Bronchial epithelial cell (primary cell): ENCODE measurements at regions not wholly inside any gene's neighbourhood (a gene's known extent, or its start where the extent isn't known, plus 50 kb on each side); places are given as distances from the start of the nearest gene placed in this dataset.
A peak's percentile ranks its signal among the peaks of the same experiment; 100 is the strongest.

Source experiments
- DNase-seq: peaks from one replicate; pipeline ENCODE4 v3.0.0-alpha.2; 2010; ENCODE audit warnings: low read depth
- FAIRE-seq: peaks from 2 replicates; lab custom pipeline; 2011; peaks lifted over from hg19 to GRCh38; lab: Jason Lieb, UNC
- H3K27me3 ChIP-seq: 2 replicates; pipeline ENCODE4 v1.5.1; 2011; ENCODE audit warnings: low read length; ENCODE audit not compliant: control insufficient read depth, insufficient read depth
- H3K36me3 ChIP-seq: 2 replicates; pipeline ENCODE4 v1.5.1; 2011; ENCODE audit warnings: low read length; ENCODE audit not compliant: control insufficient read depth, insufficient read depth
- H3K4me3 ChIP-seq: 2 replicates; pipeline ENCODE4 v1.5.1; 2011; ENCODE audit warnings: mild to moderate bottlenecking, low read depth, low read length, control low read depth
- TF ChIP-seq, protein P1 (sequence below): IDR thresholded peaks from 2 replicates; pipeline ENCODE4 v1.5.1; 2011; ENCODE audit warnings: mild to moderate bottlenecking, moderate library complexity, low read length, control low read depth, inconsistent platforms; ENCODE audit not compliant: insufficient read depth, severe bottlenecking

- Histone ChIP-seq H3K4me3 (no peak overlapping the region), H3K27me3 (no peaks in the 10 kb centered on the region), H3K36me3 (no peaks in the 10 kb centered on the region)
- TF ChIP-seq, protein P1, sequence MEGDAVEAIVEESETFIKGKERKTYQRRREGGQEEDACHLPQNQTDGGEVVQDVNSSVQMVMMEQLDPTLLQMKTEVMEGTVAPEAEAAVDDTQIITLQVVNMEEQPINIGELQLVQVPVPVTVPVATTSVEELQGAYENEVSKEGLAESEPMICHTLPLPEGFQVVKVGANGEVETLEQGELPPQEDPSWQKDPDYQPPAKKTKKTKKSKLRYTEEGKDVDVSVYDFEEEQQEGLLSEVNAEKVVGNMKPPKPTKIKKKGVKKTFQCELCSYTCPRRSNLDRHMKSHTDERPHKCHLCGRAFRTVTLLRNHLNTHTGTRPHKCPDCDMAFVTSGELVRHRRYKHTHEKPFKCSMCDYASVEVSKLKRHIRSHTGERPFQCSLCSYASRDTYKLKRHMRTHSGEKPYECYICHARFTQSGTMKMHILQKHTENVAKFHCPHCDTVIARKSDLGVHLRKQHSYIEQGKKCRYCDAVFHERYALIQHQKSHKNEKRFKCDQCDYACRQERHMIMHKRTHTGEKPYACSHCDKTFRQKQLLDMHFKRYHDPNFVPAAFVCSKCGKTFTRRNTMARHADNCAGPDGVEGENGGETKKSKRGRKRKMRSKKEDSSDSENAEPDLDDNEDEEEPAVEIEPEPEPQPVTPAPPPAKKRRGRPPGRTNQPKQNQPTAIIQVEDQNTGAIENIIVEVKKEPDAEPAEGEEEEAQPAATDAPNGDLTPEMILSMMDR: no peak
- DNase-seq: peak; percentile 83
- peak; percentile 95 for FAIRE-seq
Observed at GRCh38 chr10:10831085-10831484, 186.6 kb upstream of the CELF2 start.

- FAIRE-seq (no peak), DNase-seq (no peak)
- Histone ChIP-seq H3K27me3 (no peaks in the 10 kb centered on the region), H3K4me3 (no peak overlapping the region), H3K36me3 (no peaks in the 10 kb centered on the region)
- TF ChIP-seq, protein P1: no peak
Observed at GRCh38 chr10:10833955-10834354, 183.7 kb upstream of the CELF2 start.

GRCh38 chr10:10844251-10844650 lies 173.4 kb upstream of the CELF2 start:
- Histone ChIP-seq H3K27me3 (no peaks in the 10 kb centered on the region), H3K4me3 (no peak overlapping the region), H3K36me3 (no peaks in the 10 kb centered on the region)
- TF ChIP-seq, protein P1: no peak
- DNase-seq (no peak), FAIRE-seq (no peak)

GRCh38 chr10:10845185-10845584 lies 172.5 kb upstream of the CELF2 start:
- Histone ChIP-seq H3K27me3 (no peaks in the 10 kb centered on the region), H3K36me3 (no peaks in the 10 kb centered on the region), H3K4me3 (no peak overlapping the region)
- no peak for DNase-seq
- TF ChIP-seq, protein P1: no peak
- FAIRE-seq: no peak

- FAIRE-seq (no peak), DNase-seq (no peak)
- H3K4me3 ChIP-seq: no peak overlapping the region
Observed at GRCh38 chr10:10845826-10846503, 171.7 kb upstream of the CELF2 start.

More at GRCh38 chr10:10845826-10846503, 171.7 kb upstream of the CELF2 start:
- TF ChIP-seq, protein P1: no peak
- H3K27me3 ChIP-seq: no peaks in the 10 kb centered on the region
- no peaks in the 10 kb centered on the region for H3K36me3 ChIP-seq
